VCaP (cell line): ENCODE measurements at regions not wholly inside any gene's neighbourhood (a gene's known extent, or its start where the extent isn't known, plus 50 kb on each side); places are given as distances from the start of the nearest gene placed in this dataset.

ENCODE experiments used
- H3K27ac ChIP-seq: fragments of 450-650 bp; 2 replicates; pipeline ENCODE4 v1.5.1; 2017
- CTCF ChIP-seq: fragments of 450-650 bp; conservative IDR thresholded peaks from 2 replicates; pipeline ENCODE4 v1.5.1; 2017; ENCODE audit warnings: mild to moderate bottlenecking, moderate library complexity

GRCh38 chr2:16244966-16245320, 304.6 kb downstream of the MYCN start:
- TF ChIP-seq CTCF, result no peak
- no peak overlapping the region for H3K27ac ChIP-seq

DNA sequence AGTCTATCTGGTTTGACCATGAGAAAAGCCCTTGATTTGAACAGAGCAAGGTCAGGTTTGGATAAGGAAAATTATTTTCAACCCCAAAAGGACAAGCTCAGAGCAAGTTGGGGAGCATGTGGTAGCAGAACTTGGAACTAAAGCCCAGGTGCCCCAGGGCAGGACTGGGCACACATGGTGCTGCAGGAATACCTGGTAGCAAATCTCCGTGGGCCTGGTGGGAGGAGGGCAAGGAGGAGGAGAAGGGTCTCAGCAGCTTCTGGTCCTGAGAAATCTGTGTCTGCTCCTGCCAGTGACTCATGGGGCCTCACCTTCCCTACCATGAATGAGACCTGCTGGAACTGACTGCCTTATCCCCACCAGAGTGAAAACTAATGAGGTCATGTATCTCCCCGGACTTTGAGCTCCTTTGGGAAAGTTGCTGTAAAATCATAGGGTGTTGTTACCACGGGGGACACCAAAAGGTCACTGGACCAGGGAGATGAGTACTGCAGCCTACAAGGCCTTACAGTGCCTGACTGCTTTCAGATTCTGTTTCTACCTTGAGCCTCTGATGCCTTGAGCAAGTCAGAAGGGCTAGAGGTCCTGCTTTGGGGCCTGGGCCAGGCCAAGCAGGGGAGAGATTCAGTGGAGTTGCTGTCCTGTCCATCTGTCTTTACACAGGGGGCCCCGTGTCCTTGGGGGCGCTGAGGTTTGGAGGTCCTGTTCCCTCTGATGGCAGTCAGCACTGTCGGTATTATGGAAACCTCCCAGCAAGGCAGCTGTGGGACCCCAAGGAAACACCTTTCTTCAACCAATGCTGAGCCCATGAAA, 304.0 kb downstream of the MYCN start:
- no peak overlapping the region for H3K27ac ChIP-seq
- no peak for TF ChIP-seq CTCF

DNA sequence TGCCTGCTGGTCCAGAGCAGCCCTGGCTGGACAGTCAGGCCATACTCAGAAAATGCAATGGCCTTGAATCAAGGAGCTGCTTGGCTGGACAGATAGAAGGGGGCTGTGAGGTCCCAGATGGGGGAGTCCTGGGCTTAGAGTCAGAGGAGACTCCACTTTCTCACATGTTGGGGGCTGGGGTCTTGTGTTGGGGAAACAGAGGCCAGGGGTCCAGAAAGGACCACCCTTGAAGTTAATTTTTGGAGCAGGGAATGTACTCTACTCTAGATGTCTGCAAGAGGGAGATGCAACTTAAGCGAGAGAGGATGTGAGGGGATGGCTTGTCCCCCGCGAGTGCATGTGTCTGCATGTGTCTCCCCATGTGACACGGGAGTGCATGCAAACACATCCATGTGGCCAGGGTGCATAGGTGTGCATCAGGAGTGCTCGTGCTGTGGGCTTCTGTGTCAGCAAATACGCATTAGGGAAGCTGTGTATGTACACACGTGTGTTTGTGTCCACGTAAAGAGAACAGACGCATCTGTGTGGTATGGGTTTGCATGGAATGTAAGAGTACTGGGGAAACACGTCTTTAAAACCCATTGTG, 303.2 kb downstream of the MYCN start:
- TF ChIP-seq CTCF, result no peak

GRCh38 chr2:16242906-16243305, 302.6 kb downstream of the MYCN start:
- no peak overlapping the region for H3K27ac ChIP-seq

More for the DNA sequence above, 303.2 kb downstream of the MYCN start:
- no peak overlapping the region for H3K27ac ChIP-seq

DNA sequence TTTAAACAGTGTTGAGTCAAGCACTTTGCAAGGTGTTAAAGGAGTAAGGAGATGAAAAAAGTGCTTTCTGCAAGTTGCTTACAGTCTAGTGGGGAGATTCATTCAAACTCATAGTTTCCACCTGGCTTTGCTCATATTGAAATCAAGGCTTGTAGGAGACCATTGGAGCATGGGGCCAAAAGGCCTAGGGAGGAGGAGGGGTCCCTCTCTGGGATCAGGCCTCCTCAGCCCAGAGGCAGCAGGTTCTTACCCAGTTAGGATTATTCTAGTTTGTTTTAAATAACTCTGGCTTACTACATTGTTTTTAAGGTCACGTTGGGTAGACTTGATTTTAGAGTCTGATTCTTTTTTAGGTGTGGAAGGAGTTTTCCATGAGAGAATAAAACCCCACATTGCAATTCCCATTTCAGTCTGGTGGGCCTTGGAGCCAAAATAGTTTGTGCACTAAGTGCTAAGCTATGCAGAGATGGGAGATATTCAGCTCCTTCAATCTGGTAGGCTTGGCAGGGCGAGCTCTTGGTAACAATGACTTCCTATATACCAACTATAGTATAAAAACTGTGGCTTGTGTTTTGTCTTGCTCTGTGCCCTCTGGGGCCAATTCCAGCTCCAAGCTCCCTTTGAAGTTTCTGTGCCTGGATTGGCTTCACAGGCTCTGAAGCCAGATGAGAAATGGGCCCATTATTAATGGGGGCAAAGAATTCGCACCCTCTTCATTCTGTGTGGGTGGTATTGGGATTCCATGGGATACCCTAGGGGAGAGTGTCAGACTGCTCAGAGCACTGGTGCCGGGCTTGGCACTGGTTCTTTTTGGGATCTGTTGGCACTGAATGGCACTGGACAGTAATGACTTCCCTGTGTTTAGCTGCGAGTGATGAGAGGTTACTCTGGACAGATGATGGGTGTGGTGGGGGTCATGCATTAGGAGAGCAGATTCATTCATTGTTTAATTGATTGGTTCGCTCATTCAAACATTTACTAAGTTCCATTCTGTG, 301.1 kb downstream of the MYCN start:
- TF ChIP-seq CTCF, result no peak

More at GRCh38 chr2:16242906-16243305, 302.6 kb downstream of the MYCN start:
- no peak for TF ChIP-seq CTCF

DNA sequence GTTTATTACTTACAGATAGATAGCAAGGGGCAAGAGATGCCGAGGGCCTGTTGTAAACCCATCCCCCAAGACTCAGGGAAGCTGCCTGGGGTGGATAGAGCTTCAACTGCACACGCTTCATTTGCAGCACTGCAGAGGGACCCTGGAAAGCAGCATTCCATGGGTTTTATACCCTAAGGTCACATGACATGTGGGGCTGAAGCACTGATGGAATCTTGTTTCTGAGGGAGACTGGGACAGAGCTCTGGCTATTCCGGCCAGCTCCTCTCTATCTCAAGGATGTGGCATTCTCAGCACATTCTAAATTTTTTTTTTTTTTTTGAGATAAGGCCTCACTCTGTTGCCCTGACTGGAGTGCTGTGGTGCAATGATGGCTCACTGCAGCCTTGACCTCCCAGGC, 300.1 kb downstream of the MYCN start:
- H3K27ac ChIP-seq, result no peak overlapping the region
- TF ChIP-seq CTCF, result no peak

More for the DNA sequence above, 301.1 kb downstream of the MYCN start:
- no peak overlapping the region for H3K27ac ChIP-seq
